Liver (tissue), 1 donor: ENCODE measurements at regions not wholly inside any gene's neighbourhood (a gene's known extent, or its start where the extent isn't known, plus 50 kb on each side); places are given as distances from the start of the nearest gene placed in this dataset. TPM values are rescaled to one million over a fixed set of nuclear protein-coding genes. Genes with fewer than 3 reads are reported as not detected.

ENCODE experiments used
- small RNA-seq: library from RNA; depleted of rRNA; stranded (forward); fragments of <200 nt; gene quantifications from one replicate; pipeline ENCODE3, GENCODE V24; 2014

Small RNAs in the stretch of these regions (small RNA-seq; reads per million reads assigned to genes)
- gene AC006548.1 (not detected), gene MTND1P17 (not detected)
